Adipose tissue (tissue), 3 donors: ENCODE measurements at regions not wholly inside any gene's neighbourhood (a gene's known extent, or its start where the extent isn't known, plus 50 kb on each side); places are given as distances from the start of the nearest gene placed in this dataset.
"Not testable (repeated sequence)": the region's sequence is repeated elsewhere in the genome, so short reads cannot be mapped to it uniquely, and the experiment has no call there.

Experiments used
- H3K27ac ChIP-seq: one replicate; pipeline ENCODE4 v1.5.1; 2013; ENCODE audit warnings: low read depth, low read length
- WGBS, 3 donors: extraction: QIAGEN DNeasy Blood & Tissue Kit; methylation state at CpG; one replicate each; pipeline ENCODE4 v1.1.7; 2013; 5-methylcytosine and 5-hydroxymethylcytosine counted together
- donor health status: healthy with polysubstance abuse.
- donor health status: Bipolar disorder and iron deficiency.
- donor health status: healthy.

- H3K27ac ChIP-seq, result no peak overlapping the region
- WGBS, 3 donors, result 78 to 84% (median 84%) methylated on average over 6 of the region's 6 CpGs
These were observed 176.2 kb upstream of the TPM1 start for GRCh38 chr15:62866366-62866765.

- 85 to 96% (median 86%) methylated on average over 4 of the region's 4 CpGs for WGBS, 3 donors
- H3K27ac ChIP-seq, result no peak overlapping the region
These were observed 174.7 kb upstream of the TPM1 start for GRCh38 chr15:62867844-62868243.

- 80 to 92% (median 90%) methylated on average over 6 of the region's 6 CpGs for WGBS, 3 donors
- H3K27ac ChIP-seq, result no peak overlapping the region
These were observed 174.0 kb upstream of the TPM1 start for GRCh38 chr15:62868507-62868906.

- 87 to 97% (median 88%) methylated on average over 2 of the region's 2 CpGs for WGBS, 3 donors
These were observed 173.4 kb upstream of the TPM1 start for GRCh38 chr15:62869116-62869515.

GRCh38 chr15:62870216-62870615 is 172.3 kb upstream of the TPM1 start:
- WGBS, 3 donors, result 94 to 99% (median 97%) methylated on average over 2 of the region's 2 CpGs
- H3K27ac ChIP-seq, result no peak overlapping the region

More at GRCh38 chr15:62869116-62869515, 173.4 kb upstream of the TPM1 start:
- no peak overlapping the region for H3K27ac ChIP-seq

- 63 to 96% (median 86%) methylated on average over 3 of the region's 3 CpGs for WGBS, 3 donors
- H3K27ac ChIP-seq, result not testable (repeated sequence)
These were observed 171.8 kb upstream of the TPM1 start for GRCh38 chr15:62870701-62871100.

- WGBS, 3 donors, result 90 to 92% (median 91%) methylated on average over 5 of the region's 5 CpGs
- H3K27ac ChIP-seq, result no peak overlapping the region
These were observed 169.3 kb upstream of the TPM1 start for GRCh38 chr15:62873203-62873602.

GRCh38 chr15:62874064-62874463 is 168.5 kb upstream of the TPM1 start:
- 88 to 95% (median 91%) methylated on average over 3 of the region's 3 CpGs for WGBS, 3 donors
- no peak overlapping the region for H3K27ac ChIP-seq

GRCh38 chr15:62874959-62875625 is 167.5 kb upstream of the TPM1 start:
- H3K27ac ChIP-seq, result no peak overlapping the region
- 78 to 83% (median 80%) methylated on average over 13 of the region's 13 CpGs for WGBS, 3 donors

GRCh38 chr15:62875626-62876021 is 166.9 kb upstream of the TPM1 start:
- no peak overlapping the region for H3K27ac ChIP-seq
- 92 to 97% (median 96%) methylated on average over 4 of the region's 4 CpGs for WGBS, 3 donors

- no peak overlapping the region for H3K27ac ChIP-seq
- 81 to 96% (median 94%) methylated on average over 9 of the region's 9 CpGs for WGBS, 3 donors
These were observed 165.2 kb upstream of the TPM1 start for GRCh38 chr15:62877276-62877857.

GRCh38 chr15:62878070-62878469 is 164.5 kb upstream of the TPM1 start:
- WGBS, 3 donors, result 68 to 85% (median 82%) methylated on average over 6 of the region's 6 CpGs
- H3K27ac ChIP-seq, result no peak overlapping the region

GRCh38 chr15:62879770-62880169 is 162.8 kb upstream of the TPM1 start:
- WGBS, 3 donors, result 22 to 68% (median 29%) methylated on average over 8 of the region's 8 CpGs
- H3K27ac ChIP-seq, result no peak overlapping the region

- H3K27ac ChIP-seq, result no peak overlapping the region
- 19 to 49% (median 27%) methylated on average over 2 of the region's 2 CpGs for WGBS, 3 donors
These were observed 162.3 kb upstream of the TPM1 start for GRCh38 chr15:62880278-62880677.

GRCh38 chr15:62881056-62881455 is 161.5 kb upstream of the TPM1 start:
- WGBS, 3 donors, result 78 to 94% (median 88%) methylated on average over 4 of the region's 4 CpGs
- H3K27ac ChIP-seq, result no peak overlapping the region

GRCh38 chr15:62883938-62884479 is 158.5 kb upstream of the TPM1 start:
- H3K27ac ChIP-seq, result no peak overlapping the region
- WGBS, 3 donors, result 77 to 79% (median 77%) methylated on average over 7 of the region's 7 CpGs

GRCh38 chr15:62886431-62887071 is 156.0 kb upstream of the TPM1 start:
- WGBS, 3 donors, result 36 to 47% (median 44%) methylated on average over 13 of the region's 13 CpGs
- H3K27ac ChIP-seq, result no peak overlapping the region

GRCh38 chr15:62887113-62887570 is 155.4 kb upstream of the TPM1 start:
- H3K27ac ChIP-seq, result no peak overlapping the region

GRCh38 chr15:62888623-62889022 is 153.9 kb upstream of the TPM1 start:
- WGBS, 3 donors, result 71 to 87% (median 86%) methylated on average over 3 of the region's 3 CpGs

More at GRCh38 chr15:62887113-62887570, 155.4 kb upstream of the TPM1 start:
- 50 to 60% (median 56%) methylated on average over 7 of the region's 7 CpGs for WGBS, 3 donors

More at GRCh38 chr15:62888623-62889022, 153.9 kb upstream of the TPM1 start:
- no peak overlapping the region for H3K27ac ChIP-seq
